Bronchial epithelial cell (primary cell): ENCODE measurements at regions not wholly inside any gene's neighbourhood (a gene's known extent, or its start where the extent isn't known, plus 50 kb on each side); places are given as distances from the start of the nearest gene placed in this dataset.

Experiments
- DNase-seq: peaks from one replicate; pipeline ENCODE4 v3.0.0-alpha.2; 2010; ENCODE audit warnings: low read depth
- FAIRE-seq: peaks from 2 replicates; lab custom pipeline; 2011; peaks lifted over from hg19 to GRCh38; lab: Jason Lieb, UNC
- H3K27me3 ChIP-seq: 2 replicates; pipeline ENCODE4 v1.5.1; 2011; ENCODE audit warnings: low read length; ENCODE audit not compliant: control insufficient read depth, insufficient read depth
- H3K36me3 ChIP-seq: 2 replicates; pipeline ENCODE4 v1.5.1; 2011; ENCODE audit warnings: low read length; ENCODE audit not compliant: control insufficient read depth, insufficient read depth
- H3K4me3 ChIP-seq: 2 replicates; pipeline ENCODE4 v1.5.1; 2011; ENCODE audit warnings: mild to moderate bottlenecking, low read depth, low read length, control low read depth
- TF ChIP-seq, protein P1 (sequence below): IDR thresholded peaks from 2 replicates; pipeline ENCODE4 v1.5.1; 2011; ENCODE audit warnings: mild to moderate bottlenecking, moderate library complexity, low read length, control low read depth, inconsistent platforms; ENCODE audit not compliant: insufficient read depth, severe bottlenecking

- no peak for FAIRE-seq
- Histone ChIP-seq H3K36me3 (no peaks in the 10 kb centered on the region), H3K27me3 (no peaks in the 10 kb centered on the region), H3K4me3 (no peak overlapping the region)
- TF ChIP-seq, protein P1, sequence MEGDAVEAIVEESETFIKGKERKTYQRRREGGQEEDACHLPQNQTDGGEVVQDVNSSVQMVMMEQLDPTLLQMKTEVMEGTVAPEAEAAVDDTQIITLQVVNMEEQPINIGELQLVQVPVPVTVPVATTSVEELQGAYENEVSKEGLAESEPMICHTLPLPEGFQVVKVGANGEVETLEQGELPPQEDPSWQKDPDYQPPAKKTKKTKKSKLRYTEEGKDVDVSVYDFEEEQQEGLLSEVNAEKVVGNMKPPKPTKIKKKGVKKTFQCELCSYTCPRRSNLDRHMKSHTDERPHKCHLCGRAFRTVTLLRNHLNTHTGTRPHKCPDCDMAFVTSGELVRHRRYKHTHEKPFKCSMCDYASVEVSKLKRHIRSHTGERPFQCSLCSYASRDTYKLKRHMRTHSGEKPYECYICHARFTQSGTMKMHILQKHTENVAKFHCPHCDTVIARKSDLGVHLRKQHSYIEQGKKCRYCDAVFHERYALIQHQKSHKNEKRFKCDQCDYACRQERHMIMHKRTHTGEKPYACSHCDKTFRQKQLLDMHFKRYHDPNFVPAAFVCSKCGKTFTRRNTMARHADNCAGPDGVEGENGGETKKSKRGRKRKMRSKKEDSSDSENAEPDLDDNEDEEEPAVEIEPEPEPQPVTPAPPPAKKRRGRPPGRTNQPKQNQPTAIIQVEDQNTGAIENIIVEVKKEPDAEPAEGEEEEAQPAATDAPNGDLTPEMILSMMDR: no peak
- no peak for DNase-seq
These were observed 1171.6 kb downstream of the SORCS1 start for GRCh38 chr10:105992928-105993327.

DNA sequence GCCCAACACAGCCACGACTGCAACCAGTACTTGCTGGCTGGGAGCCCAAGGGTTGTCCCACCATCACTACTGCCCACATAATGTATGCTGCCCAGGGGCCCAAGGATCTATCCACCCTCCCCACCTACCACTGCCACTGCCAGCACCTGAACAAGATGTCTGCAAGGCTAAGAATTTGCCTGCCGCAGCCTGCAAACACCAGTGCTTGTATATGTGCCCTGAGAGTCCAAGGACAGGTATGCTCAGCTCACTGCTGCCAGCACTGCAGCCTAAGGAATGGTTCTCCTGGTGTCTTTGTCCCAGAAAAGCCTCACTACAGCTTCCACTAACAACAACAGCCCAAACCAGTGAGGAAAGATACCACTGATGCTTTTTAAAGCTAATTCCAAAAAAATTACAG, 1174.0 kb downstream of the SORCS1 start:
- DNase-seq: no peak
- no peaks in the 10 kb centered on the region for H3K36me3 ChIP-seq
- no peaks in the 10 kb centered on the region for H3K27me3 ChIP-seq
- no peak overlapping the region for H3K4me3 ChIP-seq
- FAIRE-seq: no peak
- TF ChIP-seq, protein P1: no peak

DNA sequence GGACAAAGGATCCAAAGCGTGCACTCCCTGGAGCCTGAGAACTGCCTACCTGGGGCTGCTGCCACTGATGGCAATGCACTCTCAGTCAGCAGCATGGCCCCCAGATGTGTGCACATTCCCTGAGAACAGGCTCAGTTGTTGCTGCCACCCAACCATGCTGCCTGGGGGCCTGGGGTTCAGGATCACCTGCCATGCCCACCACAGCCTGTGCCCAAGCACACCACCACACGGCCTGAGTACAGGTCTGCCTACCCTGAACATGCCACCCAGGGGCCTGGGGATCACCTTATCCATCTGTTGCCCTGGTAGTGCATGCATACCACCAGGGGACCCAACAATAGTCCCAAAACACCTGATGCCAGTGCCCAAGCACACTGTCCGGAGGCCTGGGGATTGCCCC, 1174.5 kb downstream of the SORCS1 start:
- DNase-seq (no peak), FAIRE-seq (peak; percentile 58)
- Histone ChIP-seq H3K27me3 (no peaks in the 10 kb centered on the region), H3K36me3 (no peaks in the 10 kb centered on the region), H3K4me3 (no peak overlapping the region)
- TF ChIP-seq, protein P1: no peak

- DNase-seq: no peak
These were observed 1175.7 kb downstream of the SORCS1 start for GRCh38 chr10:105988848-105989247.

DNA sequence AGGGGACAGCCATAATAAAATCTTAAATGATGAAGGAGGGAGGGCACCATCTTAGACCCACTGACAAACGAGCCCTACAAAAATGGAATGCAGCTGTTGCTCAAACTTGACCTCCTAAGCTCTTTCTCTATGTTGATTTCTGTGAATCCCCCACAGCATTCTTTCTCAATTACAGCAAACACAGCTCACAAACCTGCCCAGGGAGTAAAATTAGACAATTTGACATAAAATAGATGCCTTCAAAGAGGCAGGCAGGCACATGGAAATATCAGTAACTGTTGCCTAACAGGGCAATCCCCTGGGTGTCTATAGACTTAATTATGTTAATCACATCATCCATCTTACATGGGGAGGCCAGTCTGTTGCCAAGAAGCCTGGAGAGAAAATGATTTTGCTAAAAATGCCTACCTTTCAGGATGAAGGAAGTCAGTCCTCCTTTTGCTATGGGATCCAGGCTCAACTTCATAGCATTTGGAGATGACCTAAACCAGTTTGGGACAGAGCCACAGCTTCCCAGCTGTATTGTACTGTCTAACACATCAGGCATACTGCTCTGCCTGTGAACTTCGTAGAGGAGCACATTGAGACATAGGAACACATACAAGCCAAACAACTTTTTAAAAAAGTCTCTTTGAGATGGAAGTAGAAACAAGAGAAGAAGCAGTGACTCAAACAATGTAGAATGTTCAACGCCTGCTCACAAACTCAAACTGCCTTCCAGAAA, 1177.4 kb downstream of the SORCS1 start:
- TF ChIP-seq, protein P1: no peak
- Histone ChIP-seq H3K4me3 (no peak overlapping the region), H3K27me3 (no peaks in the 10 kb centered on the region), H3K36me3 (no peaks in the 10 kb centered on the region)
- DNase-seq (no peak), FAIRE-seq (no peak)

More at GRCh38 chr10:105988848-105989247, 1175.7 kb downstream of the SORCS1 start:
- no peaks in the 10 kb centered on the region for H3K27me3 ChIP-seq
- TF ChIP-seq, protein P1: no peak
- no peaks in the 10 kb centered on the region for H3K36me3 ChIP-seq
- no peak for FAIRE-seq
- no peak overlapping the region for H3K4me3 ChIP-seq

DNA sequence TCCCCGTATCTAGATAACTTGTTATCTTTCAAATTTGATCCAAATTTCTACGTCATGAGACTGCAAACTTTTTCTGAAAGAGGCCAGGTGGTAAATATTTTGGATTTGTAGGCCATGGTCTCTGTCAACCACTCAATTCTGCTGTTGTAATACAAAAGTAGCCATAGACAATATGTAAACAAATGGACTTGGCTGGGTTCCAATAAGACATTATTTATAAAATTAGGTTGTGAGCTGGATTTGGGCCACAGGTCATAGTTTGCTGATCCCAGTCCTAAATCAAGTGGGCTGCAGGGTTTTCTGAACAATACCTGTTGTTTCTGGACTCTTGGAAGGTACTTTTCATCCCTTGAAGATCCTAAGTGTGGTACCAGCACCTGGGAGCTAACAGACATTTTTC, 1178.0 kb downstream of the SORCS1 start:
- no peak for DNase-seq
- no peak for FAIRE-seq
- H3K4me3 ChIP-seq: no peak overlapping the region
- H3K36me3 ChIP-seq: no peaks in the 10 kb centered on the region
- TF ChIP-seq, protein P1: no peak
- H3K27me3 ChIP-seq: no peaks in the 10 kb centered on the region
